ENCODE measurements at regions not wholly inside any gene's neighbourhood (a gene's known extent, or its start where the extent isn't known, plus 50 kb on each side); places are given as distances from the start of the nearest gene placed in this dataset.

DNA sequence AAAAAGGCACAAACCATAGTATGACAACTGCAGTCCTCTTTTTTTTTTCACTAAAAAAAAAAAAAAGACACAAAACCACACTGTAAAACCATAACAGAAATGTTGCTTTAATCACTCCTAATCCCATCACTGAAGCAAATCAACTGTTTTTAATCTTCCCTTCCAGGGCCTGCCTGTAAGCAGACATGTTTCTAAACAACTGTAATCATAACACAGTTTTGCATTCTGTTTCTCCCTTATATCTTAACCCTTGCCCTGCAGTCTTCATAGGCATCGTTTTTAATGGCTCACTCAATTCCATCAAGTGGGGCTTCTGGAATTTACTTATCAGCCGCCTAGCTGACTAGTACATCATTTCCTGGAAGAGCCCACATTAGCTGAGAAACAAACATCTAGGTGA lies 111.0 kb upstream of the SLC25A48 start:
- DNase-seq = no peak

DNA sequence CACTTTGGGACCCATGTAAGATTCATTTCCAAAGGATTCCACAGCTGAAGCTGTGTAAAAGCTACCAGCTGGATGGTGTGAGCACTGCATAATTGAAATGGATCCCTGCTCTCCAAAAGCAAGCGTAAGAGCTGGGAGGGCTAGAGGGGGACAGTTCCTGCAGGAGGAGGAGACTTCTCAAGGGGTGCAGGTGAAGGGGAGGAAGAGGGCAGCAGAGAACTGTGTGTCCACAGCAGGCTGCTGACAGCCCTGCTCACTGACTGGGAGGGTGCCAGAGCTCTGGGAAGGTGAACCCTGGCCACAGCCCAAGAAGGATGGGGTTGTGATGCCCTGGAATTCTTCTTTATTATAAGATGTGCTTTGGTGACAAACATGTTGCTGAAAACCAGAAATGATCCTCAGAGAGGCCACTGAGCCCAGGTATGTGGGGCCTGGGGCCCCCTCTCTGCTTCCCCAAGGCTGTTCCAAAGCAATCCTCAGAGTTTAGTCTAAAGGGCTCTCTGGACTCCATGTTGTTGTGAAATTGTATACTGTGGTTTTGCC lies 112.8 kb upstream of the SLC25A48 start:
- DNase-seq = no peak

DNA sequence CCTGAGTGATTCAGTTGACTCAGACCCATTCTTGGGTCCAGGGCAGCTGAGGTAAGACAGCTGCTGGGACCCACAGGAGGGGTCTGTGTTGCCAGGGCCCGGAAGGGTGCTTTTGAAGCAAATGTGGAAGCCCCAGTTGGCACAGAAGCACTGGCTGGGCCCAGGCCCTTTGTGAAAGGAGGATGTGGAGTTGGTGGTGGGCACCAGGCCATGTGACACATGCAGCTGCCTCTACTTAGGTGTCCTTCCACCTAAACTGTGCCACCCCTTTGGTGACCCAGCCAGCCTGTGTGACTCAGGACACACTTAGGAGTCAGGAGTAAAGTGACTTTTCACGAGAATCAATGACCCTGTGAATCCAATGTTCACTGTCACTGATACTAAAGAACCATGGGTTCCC lies 114.3 kb upstream of the SLC25A48 start:
- no peak for DNase-seq

DNA sequence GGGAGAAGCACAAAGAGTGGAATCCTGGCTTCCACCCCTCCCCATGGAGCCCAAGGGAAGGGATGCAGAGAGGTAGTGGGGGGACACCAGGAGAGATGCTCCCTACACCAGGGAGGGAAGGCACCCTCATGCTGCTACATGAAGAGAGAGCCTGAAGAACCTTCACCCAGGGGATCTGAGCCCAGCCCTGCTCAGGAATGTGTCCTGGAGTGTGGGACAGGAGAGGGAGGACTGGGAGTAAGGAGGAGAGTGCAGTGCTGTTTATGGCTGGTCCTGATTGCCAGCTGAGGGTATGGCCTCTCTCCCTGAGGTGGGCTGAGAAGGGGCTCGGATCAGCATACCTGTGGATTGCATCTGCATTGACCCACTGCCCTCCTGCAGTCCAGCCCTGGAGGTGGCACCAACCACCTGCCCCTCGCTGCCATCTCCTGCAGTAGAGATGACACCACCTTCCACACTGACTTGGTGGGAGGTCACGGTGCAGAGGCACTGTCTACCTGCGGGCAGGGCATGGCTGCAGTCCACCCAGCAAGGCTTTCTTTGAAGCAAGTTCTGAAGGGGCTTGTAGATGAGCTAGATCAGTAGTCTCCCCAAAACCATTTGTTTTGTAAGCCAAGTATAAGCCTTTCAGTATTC lies 114.9 kb upstream of the SLC25A48 start:
- DNase-seq = no peak

DNA sequence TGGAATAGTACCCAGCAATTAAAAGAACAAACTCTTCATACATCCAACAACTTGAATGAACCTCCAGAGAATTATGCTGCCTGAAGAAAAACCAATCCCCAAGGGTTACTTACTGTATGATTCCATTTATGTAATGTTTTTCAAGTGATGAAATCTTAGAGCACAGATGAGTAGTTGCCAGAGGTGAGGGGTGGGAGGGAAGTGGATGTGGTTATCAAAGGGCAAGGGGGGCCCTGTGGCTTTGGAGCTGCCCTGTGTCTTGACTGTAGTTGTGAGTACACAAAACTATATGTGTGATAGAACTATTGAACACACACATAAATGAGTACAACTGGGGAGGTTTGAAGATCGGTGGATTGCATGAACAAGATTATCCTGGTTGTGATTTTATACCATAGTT lies 115.8 kb upstream of the SLC25A48 start:
- no peak for DNase-seq

DNA sequence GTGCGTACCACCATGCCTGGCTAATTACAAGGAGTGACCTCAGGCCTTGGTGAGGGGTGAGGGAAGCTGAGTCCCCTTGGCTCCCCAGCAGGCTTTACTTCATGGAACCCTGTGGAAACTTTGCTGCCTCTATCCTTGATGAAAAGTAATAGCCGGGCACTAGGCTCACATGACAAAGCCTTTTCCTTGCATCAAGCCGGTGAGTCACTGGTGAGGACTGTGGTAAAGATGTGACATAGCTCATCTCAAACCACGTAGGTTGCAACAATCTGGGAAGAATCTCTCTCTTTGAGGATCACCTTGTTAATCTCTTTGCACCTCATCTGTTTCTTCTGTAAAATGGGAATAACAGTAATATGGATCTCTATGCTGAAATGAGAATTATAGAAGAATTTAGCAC lies 116.3 kb upstream of the SLC25A48 start:
- no peak for DNase-seq

DNA sequence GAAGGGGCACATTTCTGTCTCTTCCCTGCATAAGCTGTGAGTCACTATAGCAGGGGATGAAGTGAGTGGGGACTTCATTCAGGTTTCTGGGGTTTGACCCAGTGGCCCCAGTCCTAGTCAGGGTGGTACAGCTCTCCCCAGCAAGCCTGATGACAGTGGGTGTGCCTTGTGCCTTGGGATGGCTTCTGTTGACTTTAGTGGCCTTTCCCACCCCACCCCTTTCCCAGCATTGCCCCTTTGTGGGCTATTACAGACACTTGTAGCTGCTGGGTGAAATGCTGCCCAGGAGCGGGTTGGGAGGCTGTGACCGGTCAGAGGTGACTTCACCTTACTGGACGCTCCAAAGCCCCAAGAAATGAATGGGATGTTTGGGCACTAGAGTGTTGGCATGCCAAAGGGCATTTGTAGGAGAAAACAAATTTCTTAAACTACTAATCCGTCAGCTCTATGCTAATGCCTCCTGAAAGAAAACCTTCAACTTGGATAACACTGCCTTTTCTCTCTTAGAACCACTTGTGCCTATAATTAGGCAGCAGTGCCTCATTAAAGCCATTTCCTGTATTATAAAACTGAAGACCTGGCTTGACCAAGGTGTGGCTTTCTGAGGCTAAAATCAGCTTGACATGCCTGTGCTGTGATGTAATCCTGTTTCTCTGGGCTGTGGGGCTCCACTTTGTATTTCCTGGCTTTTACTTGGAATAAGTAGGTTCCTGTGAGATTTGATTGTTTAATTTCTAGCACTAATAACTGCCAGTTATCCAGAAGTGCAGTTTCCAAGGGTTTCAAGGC lies 119.0 kb upstream of the SLC25A48 start:
- DNase-seq = no peak

DNA sequence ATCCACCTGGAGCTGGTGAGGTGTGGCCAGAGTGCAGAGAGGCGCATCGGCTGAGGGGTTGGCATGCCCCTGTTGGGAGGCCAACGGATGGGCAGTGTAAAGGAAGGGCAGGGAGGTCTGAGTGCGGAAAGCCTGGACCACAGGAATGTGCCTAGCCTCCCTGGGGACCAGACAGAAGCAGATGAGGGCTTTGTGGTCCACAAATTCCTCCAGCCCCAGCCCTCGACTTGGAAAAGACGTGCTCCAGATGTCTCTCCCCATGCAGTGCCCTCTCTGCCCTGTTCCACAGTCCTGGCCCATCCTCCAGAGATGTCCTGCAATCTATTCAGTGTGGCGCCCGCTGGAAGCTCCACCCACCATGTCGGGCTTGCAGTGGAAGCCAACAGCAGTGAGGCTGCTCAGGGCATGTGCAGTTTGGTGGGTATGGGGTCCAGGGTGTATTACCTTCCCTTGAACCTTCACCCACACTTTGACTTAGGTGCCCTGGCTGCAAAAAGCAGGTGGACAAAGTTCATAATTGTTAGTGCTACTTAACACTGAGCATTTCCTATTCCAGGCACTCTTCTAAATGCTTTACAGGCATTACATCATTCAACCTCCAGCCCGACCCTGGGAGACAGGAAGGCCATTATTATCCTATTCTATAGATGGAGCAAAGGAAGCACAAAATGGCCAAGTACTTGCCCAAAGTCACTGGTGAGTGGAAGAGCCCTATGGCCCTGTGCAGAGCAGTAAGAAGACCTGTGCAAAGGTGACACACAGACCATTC lies 120.2 kb upstream of the SLC25A48 start:
- no peak for DNase-seq

DNA sequence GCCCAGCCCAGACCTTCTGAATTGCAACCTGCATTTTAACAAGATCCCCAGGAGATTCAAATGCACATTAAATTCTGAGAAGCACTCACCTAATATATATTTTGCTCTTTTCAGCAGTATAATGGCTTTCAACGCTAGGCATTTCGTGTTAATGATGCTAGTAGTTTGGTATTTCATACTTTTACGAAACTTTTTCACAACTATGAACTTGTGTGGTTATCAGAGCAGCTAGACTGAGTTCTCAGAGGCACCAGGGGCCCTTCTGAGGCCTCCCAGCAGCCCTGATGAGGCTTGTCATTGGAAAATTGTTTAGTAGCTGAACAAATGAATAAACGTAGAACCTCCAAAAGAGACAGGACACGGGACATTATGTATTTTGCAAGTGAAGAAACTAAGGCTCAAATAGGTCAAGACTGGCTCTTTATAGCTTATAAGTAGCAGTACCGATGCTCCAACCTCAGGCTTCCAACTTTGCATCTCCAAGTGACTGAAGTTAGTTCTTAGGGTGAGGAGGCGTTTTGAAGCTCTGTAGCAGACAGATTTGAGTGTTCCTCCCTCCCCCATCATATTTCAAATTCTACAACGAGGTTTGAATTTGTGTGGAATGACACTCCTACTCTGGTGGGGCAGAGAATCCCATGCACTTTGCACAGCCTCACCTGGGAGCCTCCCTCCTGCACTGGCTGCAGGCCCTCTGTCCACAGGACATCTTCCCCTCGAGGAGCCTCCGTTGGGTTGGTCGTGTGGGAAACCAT lies 121.1 kb upstream of the SLC25A48 start:
- DNase-seq = no peak

DNA sequence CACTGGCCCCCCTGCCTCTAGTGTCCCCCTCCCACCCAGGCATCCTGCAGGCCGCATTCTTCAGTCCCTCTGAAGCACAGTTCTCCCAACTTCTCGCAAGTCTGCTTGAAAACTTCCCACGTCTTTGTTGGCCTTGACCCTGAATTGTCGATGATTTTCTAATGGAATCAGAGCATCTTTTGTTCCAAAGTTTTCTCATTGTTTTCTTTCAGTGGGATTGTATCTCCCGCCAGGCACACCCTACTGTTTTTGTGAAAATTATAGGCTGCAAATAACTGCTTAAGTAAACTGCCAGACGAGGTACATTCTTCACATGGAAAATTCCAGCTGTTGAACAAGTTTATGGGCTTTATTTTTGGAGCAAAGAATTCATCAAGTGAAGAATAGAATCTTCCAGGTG lies 122.6 kb upstream of the SLC25A48 start:
- DNase-seq = no peak

DNA sequence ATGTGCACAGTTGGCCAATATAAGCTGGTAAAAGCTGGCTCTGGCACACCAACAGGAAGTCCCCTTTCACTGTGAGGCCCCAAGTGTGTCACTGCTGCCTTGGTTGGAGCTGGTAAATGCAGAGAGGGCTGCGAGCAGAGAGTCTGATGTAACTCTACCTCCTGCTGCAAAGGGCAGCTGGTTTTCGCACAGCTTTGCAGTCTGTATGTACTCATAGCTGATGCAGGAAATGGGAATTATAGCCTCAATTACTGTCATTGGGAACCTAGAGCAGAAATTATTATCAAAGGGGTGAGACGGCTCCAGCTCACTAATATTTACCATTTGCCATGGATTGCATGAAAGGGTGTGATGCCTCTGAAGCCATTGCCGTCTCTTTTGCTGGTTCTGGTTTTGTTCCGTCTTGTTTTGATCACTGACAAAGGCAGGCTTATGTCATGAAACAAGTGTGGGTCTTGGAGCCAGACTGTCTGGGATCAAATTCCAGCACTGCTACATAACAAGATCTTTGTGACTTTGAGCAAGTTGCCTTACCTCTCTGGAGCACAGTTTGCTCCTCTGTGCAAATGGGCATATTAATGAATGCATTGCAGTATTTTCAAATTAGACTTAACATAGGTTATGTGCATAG lies 124.3 kb upstream of the SLC25A48 start:
- no peak for DNase-seq

DNA sequence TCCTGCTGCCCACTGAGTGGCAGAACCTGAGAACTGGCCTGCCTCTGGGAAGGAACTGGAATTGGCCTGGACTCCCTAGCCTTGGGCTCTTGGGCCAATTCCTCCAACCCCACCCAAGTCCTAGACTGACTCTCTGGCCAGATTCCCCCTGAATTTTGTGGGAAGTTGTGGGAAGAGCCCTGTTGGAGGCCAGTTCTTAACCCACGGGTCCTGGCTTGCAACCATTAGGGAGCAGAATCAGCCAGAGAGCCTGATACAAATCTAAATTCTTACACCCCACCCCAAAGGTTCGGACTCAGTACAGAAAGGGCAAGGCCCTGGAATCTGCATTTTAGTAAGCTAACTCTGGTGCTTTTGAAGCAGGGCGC lies 125.3 kb upstream of the SLC25A48 start:
- DNase-seq = no peak

DNA sequence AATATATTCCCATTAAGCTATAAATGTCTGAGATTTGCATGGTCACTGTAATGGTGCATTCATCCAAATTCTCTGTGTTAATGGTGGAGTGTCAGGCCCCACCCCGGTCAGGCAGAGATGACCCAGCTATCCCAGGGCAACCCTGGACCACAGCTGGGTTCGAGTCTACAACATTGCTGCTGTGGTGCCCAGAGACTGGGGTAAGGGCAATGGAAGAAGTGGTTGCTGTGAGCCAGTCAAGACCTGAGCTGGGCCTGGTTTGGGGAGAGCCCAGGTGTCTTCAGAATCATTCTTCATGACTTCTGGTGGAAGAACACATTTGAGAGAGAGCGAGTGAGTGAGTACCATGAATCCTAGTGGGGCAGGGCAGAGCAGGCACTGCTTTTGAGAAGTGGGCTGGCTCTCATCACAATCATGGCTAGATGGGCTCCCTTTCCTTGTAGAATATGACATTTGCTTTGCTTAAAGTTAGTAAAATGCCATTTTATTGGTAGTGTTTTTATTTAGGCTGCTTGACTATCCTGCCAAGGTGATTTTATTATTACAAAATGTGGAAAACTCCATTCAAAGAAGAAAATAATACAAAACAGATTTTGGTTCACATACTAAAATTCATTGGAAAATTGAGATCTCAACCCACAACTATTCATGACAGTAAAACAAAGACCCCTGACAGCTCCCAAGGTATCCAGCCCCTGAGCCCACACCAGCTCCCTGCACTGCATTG lies 125.8 kb upstream of the SLC25A48 start:
- DNase-seq = no peak

DNA sequence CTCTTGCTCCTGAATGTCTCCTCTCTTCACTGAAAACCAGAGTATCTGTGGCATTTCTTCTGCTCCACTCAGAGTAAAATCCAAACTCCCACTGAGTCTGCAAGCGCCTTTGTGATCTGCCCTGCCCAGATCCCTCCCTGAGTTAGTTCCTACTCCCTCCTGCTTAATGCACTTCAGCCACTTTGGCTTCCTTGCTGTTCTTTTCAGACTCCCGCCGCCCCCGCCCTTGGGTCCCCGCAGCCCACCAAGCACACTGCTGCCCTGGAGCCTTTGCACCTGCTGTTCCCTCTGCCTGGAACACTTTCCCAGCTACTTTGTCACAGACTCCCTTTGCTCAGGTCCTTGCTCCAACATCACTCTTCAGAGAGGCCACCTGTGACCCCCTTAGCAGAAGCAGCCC lies 127.2 kb upstream of the SLC25A48 start:
- DNase-seq = no peak

DNA sequence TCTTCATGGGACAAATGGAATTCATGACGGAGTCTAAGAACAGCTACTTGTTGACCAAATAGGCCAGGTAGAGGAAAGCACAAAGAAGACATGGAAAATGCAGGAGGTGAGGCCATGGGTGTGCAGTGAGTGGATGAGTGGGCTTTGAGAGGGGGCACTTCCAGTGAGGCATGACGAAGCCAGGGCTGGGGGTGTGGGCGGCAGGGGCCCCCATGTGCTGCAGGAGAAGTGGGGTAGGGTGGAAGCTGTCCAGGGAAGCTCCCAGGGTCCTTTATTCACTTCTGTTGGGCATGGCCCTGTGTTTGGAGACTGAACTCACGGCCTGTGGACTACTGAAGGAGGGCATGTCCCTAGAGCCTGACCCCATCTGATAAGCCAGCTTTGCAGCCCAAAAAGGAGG lies 127.6 kb upstream of the SLC25A48 start:
- no peak for DNase-seq

DNA sequence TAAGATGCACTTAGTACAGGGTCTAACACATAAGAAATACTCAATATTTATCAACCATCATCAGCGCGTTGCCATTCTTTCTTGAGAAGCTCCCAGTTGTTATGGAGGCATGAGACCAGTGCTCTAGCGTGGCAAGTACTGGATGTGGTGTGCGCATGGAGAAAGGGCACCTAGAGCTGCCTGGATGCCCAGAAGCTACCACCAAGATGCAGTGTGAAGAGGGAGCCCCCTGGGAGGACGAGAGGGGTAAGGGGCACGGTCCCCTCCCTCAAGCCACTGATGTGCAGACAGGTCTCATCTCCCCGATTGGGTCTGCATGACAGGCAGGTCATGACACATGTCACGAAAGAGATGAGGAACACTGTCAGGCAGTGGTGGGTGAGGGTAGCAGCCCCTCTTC lies 127.7 kb upstream of the CXCL14 start:
- DNase-seq = no peak

DNA sequence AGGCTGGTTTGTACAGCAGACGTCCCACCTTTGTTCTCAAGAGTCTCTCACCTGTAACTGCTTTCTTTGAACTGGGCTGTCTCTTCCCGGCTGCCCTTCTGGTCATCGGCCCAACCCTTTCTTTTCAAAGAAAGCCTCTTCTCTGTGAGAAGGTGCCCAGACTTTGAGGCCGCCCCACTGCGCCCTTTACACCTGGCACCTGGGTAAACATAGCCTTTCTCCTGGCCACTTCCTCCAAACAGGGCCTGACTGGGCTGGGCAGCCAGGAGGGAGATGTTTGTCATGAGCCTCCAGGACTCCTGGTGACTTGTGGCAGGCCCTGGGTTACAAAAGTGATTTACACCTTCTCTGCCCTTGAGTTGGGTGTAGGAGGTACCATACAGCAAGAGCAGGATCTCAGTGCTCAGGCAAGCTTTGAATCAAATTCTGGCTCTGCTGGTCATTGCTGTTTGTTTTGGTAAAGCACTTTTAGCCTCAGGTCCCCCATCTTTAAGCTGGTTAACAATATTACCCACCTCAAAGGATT lies 127.2 kb upstream of the CXCL14 start:
- no peak for DNase-seq

DNA sequence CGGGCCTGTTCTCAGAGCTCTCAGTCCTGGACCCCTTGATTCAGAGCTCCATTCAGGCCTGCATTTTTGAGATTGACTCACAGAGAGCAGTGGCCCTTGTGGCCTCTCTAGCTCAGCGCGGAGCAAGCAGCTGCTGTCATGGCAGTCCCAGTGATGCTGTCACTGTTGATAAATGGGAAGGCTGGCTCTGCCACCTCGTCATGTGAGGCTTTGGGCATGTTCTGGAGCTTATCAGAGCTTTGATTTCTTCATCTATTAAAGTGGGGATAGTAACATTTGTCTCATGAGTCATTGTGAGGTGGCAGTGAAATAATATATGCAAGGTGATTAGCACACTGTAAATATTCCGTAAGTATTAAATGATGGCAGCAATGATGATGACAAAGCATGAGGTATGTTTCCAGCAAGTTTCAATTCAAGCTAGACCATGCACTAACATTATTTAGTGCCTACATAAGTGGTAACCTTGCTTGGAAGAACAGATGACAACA lies 126.4 kb upstream of the CXCL14 start:
- DNase-seq = no peak

DNA sequence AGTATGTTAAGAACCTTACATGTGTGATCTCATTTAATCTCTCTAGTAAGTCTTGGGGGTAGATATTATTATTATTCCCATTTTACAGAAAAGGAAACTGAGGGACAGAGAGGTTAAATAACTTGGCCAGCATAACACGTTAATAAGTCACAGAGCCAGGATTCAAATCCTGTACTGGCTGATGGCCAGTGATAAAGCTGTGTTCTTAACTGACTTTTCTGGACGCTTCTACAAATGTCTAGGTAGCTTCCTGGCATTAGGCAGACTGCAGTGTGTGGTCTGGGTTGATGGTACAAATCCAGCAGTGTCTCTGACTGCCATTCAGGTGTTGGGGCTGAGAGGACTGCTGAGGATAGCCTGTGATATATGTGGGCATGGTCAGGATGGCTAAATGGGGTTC lies 125.8 kb upstream of the CXCL14 start:
- no peak for DNase-seq

DNA sequence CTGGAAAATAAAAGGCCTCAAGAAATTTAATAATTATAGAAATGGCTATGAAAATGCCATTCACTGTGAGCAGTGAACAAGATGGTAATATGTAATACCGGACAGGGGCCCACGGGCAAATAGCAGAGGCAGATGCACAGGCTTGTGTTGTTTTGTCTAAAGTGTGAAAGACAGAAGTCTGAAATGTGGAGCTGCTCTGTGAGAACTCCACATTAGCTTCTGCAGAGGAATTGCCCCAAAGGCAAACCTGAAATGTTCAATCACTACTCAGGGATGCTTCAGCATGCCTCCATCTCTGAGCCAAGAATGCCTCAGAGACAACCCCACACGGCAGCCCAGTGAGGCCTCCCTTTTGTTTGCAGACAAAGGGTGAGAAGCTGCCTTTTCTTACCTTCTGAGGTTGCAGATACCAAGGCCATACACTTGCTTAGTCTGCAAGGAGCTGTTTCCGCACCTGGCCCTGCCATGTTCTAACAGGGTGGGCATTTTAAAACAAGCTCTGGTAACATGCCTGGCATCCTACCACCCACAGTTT lies 124.3 kb upstream of the CXCL14 start:
- no peak for DNase-seq

All from renal pelvis (tissue), 1 donor.